GM10266 (cell line): ENCODE measurements at regions not wholly inside any gene's neighbourhood (a gene's known extent, or its start where the extent isn't known, plus 50 kb on each side); places are given as distances from the start of the nearest gene placed in this dataset.
A peak's percentile ranks its signal among the peaks of the same experiment; 100 is the strongest.

ENCODE experiments used
- DNase-seq: peaks from one replicate; pipeline ENCODE4 v3.0.0; 2012; ENCODE audit errors: extremely low spot score
- TF ChIP-seq, protein P1 (sequence below): IDR thresholded peaks from 2 replicates; pipeline ENCODE4 v1.5.1; 2012; ENCODE audit warnings: mild to moderate bottlenecking, low read depth; ENCODE audit not compliant: control insufficient read depth, insufficient read depth; ENCODE audit errors: missing control alignments

DNA sequence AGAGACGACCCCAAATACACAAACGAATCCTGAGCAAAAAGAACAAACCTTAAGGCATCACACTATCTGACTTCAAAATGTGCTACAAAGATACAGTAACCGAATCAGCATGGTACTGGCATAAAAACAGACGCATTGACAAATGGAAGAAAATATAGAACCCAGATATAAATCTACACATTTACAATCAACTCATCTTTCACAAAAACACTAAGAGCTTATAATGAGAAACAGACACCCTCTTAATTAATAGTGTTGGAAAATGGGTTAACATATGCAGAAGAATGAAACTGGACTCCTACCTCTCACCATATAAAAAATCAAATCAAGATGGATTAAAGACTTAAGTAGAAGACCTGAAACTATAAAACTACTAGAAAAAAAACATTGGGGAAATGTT lies 130.3 kb upstream of the DCBLD2 start:
- TF ChIP-seq, protein P1, sequence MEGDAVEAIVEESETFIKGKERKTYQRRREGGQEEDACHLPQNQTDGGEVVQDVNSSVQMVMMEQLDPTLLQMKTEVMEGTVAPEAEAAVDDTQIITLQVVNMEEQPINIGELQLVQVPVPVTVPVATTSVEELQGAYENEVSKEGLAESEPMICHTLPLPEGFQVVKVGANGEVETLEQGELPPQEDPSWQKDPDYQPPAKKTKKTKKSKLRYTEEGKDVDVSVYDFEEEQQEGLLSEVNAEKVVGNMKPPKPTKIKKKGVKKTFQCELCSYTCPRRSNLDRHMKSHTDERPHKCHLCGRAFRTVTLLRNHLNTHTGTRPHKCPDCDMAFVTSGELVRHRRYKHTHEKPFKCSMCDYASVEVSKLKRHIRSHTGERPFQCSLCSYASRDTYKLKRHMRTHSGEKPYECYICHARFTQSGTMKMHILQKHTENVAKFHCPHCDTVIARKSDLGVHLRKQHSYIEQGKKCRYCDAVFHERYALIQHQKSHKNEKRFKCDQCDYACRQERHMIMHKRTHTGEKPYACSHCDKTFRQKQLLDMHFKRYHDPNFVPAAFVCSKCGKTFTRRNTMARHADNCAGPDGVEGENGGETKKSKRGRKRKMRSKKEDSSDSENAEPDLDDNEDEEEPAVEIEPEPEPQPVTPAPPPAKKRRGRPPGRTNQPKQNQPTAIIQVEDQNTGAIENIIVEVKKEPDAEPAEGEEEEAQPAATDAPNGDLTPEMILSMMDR = no peak
- DNase-seq = no peak

GRCh38 chr3:99023590-99024192 lies 122.2 kb upstream of the DCBLD2 start:
- DNase-seq = peak; percentile 19
- TF ChIP-seq, protein P1 = peak; percentile 59

- no peak for DNase-seq
- TF ChIP-seq, protein P1 = no peak
Measured at GRCh38 chr3:99021466-99021865, 120.0 kb upstream of the DCBLD2 start.

- TF ChIP-seq, protein P1 = no peak
- no peak for DNase-seq
Measured at GRCh38 chr3:99016452-99016851, 115.0 kb upstream of the DCBLD2 start.

DNA sequence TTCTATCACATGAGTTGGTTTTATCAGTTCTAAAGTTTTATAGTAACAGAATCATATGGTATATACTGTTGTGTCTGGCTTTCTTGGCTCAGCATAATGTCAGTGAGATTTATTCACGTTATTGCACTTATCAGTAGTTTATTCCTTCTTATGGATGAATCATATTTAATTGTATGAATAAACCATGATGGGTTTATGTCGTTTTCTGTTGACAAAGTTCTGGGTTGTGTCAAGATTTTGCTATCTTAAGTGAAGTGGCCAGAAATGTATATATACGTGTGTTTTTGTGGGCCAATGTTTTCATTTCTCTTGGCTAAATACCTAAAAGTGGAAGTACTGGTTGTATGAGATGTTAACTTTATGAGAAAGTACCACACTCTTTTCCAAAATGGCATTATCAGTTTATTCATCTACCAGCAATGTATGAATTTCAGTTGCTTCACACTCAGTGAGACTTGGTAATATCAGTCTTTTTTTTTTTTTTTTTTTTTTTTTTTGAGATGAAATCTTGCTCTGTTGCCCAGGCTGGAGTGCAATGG lies 112.4 kb upstream of the DCBLD2 start:
- no peak for DNase-seq
- TF ChIP-seq, protein P1 = no peak

- TF ChIP-seq, protein P1 = no peak
- DNase-seq = no peak
Measured at GRCh38 chr3:99013077-99013476, 111.6 kb upstream of the DCBLD2 start.

DNA sequence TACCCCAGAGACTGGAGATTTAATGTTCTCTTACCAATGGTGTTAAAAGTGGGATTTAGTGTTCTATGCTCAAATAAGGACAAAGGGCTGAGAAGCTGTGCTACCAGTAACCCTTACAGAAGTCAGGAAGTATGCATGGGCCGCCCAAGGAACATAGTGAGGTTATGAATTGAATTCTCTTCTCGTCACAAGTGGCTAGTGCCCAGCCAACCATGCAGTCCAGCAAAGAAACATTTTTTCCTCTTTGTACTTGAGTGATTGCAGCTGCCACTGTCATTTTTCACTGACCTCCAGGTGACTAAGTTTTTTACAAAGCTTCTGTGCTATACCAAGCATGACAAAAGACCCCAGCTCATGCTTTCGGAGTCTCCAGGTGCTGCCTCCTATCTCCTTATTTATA lies 110.6 kb upstream of the DCBLD2 start:
- peak; percentile 23 for DNase-seq
- TF ChIP-seq, protein P1 = no peak
